ENCODE measurements at regions not wholly inside any gene's neighbourhood (a gene's known extent, or its start where the extent isn't known, plus 50 kb on each side); places are given as distances from the start of the nearest gene placed in this dataset.

DNA sequence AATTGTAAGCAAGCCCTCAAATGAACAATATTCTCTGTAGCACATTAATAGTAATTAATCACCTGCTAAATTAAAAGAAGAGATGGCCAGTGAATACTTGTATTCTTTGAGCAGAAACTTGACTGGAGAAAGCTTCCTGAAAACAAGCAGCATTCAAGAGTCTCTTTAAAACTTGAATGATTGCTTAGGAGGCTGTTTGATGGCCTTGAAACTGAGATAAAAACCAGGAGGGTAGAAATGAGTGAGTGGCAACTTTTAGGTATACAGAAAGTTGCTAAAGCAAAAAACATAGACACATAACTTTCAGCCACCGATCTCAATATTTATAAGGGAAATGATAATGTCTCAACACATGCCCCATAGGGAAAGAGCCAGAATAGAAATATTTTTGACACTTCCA, 234.8 kb upstream of the FMN2 start (continued):
- TF ChIP-seq, protein P1, sequence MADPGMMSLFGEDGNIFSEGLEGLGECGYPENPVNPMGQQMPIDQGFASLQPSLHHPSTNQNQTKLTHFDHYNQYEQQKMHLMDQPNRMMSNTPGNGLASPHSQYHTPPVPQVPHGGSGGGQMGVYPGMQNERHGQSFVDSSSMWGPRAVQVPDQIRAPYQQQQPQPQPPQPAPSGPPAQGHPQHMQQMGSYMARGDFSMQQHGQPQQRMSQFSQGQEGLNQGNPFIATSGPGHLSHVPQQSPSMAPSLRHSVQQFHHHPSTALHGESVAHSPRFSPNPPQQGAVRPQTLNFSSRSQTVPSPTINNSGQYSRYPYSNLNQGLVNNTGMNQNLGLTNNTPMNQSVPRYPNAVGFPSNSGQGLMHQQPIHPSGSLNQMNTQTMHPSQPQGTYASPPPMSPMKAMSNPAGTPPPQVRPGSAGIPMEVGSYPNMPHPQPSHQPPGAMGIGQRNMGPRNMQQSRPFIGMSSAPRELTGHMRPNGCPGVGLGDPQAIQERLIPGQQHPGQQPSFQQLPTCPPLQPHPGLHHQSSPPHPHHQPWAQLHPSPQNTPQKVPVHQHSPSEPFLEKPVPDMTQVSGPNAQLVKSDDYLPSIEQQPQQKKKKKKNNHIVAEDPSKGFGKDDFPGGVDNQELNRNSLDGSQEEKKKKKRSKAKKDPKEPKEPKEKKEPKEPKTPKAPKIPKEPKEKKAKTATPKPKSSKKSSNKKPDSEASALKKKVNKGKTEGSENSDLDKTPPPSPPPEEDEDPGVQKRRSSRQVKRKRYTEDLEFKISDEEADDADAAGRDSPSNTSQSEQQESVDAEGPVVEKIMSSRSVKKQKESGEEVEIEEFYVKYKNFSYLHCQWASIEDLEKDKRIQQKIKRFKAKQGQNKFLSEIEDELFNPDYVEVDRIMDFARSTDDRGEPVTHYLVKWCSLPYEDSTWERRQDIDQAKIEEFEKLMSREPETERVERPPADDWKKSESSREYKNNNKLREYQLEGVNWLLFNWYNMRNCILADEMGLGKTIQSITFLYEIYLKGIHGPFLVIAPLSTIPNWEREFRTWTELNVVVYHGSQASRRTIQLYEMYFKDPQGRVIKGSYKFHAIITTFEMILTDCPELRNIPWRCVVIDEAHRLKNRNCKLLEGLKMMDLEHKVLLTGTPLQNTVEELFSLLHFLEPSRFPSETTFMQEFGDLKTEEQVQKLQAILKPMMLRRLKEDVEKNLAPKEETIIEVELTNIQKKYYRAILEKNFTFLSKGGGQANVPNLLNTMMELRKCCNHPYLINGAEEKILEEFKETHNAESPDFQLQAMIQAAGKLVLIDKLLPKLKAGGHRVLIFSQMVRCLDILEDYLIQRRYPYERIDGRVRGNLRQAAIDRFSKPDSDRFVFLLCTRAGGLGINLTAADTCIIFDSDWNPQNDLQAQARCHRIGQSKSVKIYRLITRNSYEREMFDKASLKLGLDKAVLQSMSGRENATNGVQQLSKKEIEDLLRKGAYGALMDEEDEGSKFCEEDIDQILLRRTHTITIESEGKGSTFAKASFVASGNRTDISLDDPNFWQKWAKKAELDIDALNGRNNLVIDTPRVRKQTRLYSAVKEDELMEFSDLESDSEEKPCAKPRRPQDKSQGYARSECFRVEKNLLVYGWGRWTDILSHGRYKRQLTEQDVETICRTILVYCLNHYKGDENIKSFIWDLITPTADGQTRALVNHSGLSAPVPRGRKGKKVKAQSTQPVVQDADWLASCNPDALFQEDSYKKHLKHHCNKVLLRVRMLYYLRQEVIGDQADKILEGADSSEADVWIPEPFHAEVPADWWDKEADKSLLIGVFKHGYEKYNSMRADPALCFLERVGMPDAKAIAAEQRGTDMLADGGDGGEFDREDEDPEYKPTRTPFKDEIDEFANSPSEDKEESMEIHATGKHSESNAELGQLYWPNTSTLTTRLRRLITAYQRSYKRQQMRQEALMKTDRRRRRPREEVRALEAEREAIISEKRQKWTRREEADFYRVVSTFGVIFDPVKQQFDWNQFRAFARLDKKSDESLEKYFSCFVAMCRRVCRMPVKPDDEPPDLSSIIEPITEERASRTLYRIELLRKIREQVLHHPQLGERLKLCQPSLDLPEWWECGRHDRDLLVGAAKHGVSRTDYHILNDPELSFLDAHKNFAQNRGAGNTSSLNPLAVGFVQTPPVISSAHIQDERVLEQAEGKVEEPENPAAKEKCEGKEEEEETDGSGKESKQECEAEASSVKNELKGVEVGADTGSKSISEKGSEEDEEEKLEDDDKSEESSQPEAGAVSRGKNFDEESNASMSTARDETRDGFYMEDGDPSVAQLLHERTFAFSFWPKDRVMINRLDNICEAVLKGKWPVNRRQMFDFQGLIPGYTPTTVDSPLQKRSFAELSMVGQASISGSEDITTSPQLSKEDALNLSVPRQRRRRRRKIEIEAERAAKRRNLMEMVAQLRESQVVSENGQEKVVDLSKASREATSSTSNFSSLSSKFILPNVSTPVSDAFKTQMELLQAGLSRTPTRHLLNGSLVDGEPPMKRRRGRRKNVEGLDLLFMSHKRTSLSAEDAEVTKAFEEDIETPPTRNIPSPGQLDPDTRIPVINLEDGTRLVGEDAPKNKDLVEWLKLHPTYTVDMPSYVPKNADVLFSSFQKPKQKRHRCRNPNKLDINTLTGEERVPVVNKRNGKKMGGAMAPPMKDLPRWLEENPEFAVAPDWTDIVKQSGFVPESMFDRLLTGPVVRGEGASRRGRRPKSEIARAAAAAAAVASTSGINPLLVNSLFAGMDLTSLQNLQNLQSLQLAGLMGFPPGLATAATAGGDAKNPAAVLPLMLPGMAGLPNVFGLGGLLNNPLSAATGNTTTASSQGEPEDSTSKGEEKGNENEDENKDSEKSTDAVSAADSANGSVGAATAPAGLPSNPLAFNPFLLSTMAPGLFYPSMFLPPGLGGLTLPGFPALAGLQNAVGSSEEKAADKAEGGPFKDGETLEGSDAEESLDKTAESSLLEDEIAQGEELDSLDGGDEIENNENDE (IDR thresholded peaks at IDR 0.05; ENCODE audit: insufficient replicate concordance, low read length): no peak

All from H1 (cell line).